ENCODE measurements at regions not wholly inside any gene's neighbourhood (a gene's known extent, or its start where the extent isn't known, plus 50 kb on each side); places are given as distances from the start of the nearest gene placed in this dataset.
"Not testable (repeated sequence)": the region's sequence is repeated elsewhere in the genome, so short reads cannot be mapped to it uniquely, and the experiment has no call there.

DNA sequence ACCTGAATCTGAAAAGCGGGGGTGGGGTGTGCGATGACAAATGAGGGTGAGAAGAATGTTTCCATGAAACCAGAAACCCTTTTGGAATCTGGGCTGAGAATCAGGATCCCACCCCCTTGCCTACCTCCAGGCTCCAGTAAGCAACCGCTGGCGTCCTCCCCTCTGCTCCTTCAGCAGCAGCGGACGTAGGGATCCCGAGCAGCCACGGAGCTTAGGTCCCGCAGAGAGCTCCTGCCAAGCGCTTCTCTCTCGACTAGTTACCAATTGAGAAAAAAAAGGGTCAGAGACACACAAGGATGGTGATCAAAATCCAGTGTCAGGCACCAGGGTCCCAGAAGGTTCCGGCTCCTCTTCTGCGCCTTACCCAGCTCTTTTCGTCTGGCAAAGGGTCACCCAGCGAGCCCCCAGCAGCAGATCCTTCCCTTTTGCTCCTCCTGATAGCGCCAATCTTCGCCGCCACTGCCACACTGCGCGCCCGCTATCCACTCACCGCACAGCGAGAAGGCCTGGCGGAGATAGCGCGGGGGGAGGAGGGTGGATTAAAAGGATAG, 733.5 kb downstream of the ZWINT start:
- H3K79me2 ChIP-seq (ENCODE audit: control insufficient read depth, insufficient read depth, low read length): no peaks in the 10 kb centered on the region
- CTCF ChIA-PET: interaction anchor here (0.6 kb wide), 1 partner anchor 12 kb away, joined by 3 read pairs; no protein-coding TSS in a partner anchor
- no peak overlapping the region for H3K27ac ChIP-seq (ENCODE audit: control insufficient read depth, insufficient read depth)
- H3K27me3 ChIP-seq (replicated peaks in 1 of 2; ENCODE audit: control insufficient read depth in 2 of 2, insufficient read depth in 2 of 2, low read length in 1 of 2): peaks cover 0 to 3% of the 10 kb centered on the region in 2 experiments; a peak in 2 of 4 replicates
- no peak overlapping the region for H3K4me3 ChIP-seq
- SMC1A ChIA-PET (ENCODE audit: uncharacterized antibody, unreplicated experiment): no interaction called here
- RAD21 ChIA-PET (ENCODE audit: unreplicated experiment): interaction anchor here (0.6 kb wide), 1 partner anchor 14 kb away, joined by 3 read pairs; no protein-coding TSS in a partner anchor
- BruUV-seq (replicated peaks): no TSS peak
- H3K4me1 ChIP-seq (ENCODE audit: control insufficient read depth, insufficient read depth, low read length): no peaks in the 10 kb centered on the region
- in situ Hi-C loops (cut with MboI) (no loop called here), intact Hi-C loops (cut with micrococcal nuclease; ENCODE audit: unreplicated experiment) (no loop called here)
- H3K4me2 ChIP-seq (ENCODE audit: control insufficient read depth, insufficient read depth): no peak overlapping the region
- H3K9me3 ChIP-seq (replicated peaks; ENCODE audit: control insufficient read depth, insufficient read depth, low read length): no peaks in the 10 kb centered on the region; the same call in 2 of the 3 replicates
- FAIRE-seq: no peak
- TF ChIP-seq, protein P1, sequence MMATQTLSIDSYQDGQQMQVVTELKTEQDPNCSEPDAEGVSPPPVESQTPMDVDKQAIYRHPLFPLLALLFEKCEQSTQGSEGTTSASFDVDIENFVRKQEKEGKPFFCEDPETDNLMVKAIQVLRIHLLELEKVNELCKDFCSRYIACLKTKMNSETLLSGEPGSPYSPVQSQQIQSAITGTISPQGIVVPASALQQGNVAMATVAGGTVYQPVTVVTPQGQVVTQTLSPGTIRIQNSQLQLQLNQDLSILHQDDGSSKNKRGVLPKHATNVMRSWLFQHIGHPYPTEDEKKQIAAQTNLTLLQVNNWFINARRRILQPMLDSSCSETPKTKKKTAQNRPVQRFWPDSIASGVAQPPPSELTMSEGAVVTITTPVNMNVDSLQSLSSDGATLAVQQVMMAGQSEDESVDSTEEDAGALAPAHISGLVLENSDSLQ (IDR thresholded peaks at IDR 0.05): no peak
- TF ChIP-seq, protein P2, sequence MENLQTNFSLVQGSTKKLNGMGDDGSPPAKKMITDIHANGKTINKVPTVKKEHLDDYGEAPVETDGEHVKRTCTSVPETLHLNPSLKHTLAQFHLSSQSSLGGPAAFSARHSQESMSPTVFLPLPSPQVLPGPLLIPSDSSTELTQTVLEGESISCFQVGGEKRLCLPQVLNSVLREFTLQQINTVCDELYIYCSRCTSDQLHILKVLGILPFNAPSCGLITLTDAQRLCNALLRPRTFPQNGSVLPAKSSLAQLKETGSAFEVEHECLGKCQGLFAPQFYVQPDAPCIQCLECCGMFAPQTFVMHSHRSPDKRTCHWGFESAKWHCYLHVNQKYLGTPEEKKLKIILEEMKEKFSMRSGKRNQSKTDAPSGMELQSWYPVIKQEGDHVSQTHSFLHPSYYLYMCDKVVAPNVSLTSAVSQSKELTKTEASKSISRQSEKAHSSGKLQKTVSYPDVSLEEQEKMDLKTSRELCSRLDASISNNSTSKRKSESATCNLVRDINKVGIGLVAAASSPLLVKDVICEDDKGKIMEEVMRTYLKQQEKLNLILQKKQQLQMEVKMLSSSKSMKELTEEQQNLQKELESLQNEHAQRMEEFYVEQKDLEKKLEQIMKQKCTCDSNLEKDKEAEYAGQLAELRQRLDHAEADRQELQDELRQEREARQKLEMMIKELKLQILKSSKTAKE (IDR thresholded peaks at IDR 0.05; ENCODE audit: low read depth, poor library complexity, severe bottlenecking): no peak
- TF ChIP-seq TBL1XR1 (IDR thresholded peaks at IDR 0.05; ENCODE audit: low read depth, low read length): no peak
- TF ChIP-seq, protein P3, sequence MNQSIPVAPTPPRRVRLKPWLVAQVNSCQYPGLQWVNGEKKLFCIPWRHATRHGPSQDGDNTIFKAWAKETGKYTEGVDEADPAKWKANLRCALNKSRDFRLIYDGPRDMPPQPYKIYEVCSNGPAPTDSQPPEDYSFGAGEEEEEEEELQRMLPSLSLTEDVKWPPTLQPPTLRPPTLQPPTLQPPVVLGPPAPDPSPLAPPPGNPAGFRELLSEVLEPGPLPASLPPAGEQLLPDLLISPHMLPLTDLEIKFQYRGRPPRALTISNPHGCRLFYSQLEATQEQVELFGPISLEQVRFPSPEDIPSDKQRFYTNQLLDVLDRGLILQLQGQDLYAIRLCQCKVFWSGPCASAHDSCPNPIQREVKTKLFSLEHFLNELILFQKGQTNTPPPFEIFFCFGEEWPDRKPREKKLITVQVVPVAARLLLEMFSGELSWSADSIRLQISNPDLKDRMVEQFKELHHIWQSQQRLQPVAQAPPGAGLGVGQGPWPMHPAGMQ (IDR thresholded peaks at IDR 0.05; ENCODE audit: borderline replicate concordance): no peak
- no peak for TF ChIP-seq MXI1 (IDR thresholded peaks at IDR 0.05; ENCODE audit: low read depth, low read length)
- no peaks in the 10 kb centered on the region for H3K36me3 ChIP-seq (ENCODE audit: control insufficient read depth in 2 of 2, insufficient read depth in 2 of 2, low read length in 1 of 2)
- no peak for ATAC-seq
- POLR2A ChIA-PET: no interaction called here
- DNase-seq (ENCODE audit: low read depth, low spot score): no peak
- no peaks in the 10 kb centered on the region for H4K20me1 ChIP-seq (ENCODE audit: control insufficient read depth, insufficient read depth)
- 48% methylated on average over 26 of the region's 26 CpGs for WGBS (ENCODE audit: insufficient coverage, insufficient replicate concordance, low lambda C conversion rate, missing lambda C conversion rate)
- H2AFZ ChIP-seq (ENCODE audit: control insufficient read depth, low read depth, low read length): no peak overlapping the region
- H3K9ac ChIP-seq (ENCODE audit: control insufficient read depth, insufficient read depth, low read length): no peak overlapping the region

DNA sequence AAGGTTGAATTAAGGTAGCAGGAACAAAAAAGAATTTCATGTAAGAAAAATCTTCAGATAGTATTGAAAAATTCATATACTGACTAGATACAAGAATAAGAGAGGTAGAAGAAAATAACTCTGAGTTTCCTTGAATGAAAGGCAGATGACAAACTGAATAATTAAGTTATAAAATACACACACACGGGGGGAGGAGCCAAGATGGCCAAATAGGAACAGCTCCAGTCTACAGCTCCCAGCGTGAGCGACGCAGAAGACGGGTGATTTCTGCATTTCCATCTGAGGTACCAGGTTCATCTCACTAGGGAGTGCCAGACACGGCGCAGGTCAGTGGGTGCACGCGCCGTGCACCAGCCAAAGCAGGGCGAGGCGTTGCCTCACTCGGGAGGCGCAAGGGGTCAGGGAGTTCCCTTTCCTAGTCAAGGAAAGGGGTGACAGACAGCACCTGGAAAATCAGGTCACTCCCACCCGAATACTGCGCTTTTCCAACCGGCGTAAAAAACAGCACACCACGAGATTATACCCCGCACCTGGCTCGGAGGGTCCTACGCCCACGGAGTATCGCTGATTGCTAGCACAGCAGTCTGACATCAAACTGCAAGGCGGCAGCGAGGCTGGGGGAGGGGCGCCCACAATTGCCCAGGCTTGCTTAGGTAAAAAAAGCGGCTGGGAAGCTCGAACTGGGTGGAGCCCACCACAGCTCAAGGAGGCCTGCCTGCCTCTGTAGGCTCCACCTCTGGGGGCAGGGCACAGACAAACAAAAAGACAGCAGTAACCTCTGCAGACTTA, 759.2 kb downstream of the ZWINT start:
- SMC1A ChIA-PET (ENCODE audit: uncharacterized antibody, unreplicated experiment); CTCF ChIA-PET; ATAC-seq; H3K4me2 ChIP-seq (ENCODE audit: control insufficient read depth, insufficient read depth); intact Hi-C loops (cut with micrococcal nuclease; ENCODE audit: unreplicated experiment); H2AFZ ChIP-seq (ENCODE audit: control insufficient read depth, low read depth, low read length); H3K36me3 ChIP-seq (ENCODE audit: control insufficient read depth in 2 of 2, insufficient read depth in 2 of 2, low read length in 1 of 2); H3K4me3 ChIP-seq; FAIRE-seq; BruUV-seq (replicated peaks); H3K4me1 ChIP-seq (ENCODE audit: control insufficient read depth, insufficient read depth, low read length); H3K9me3 ChIP-seq (replicated peaks; ENCODE audit: control insufficient read depth, insufficient read depth, low read length); DNase-seq (ENCODE audit: low read depth, low spot score); in situ Hi-C loops (cut with MboI); RAD21 ChIA-PET (ENCODE audit: unreplicated experiment); H4K20me1 ChIP-seq (ENCODE audit: control insufficient read depth, insufficient read depth); H3K79me2 ChIP-seq (ENCODE audit: control insufficient read depth, insufficient read depth, low read length); H3K27me3 ChIP-seq (replicated peaks in 1 of 2; ENCODE audit: control insufficient read depth in 2 of 2, insufficient read depth in 2 of 2, low read length in 1 of 2); H3K27ac ChIP-seq (ENCODE audit: control insufficient read depth, insufficient read depth); H3K9ac ChIP-seq (ENCODE audit: control insufficient read depth, insufficient read depth, low read length); POLR2A ChIA-PET: not testable (repeated sequence)
- WGBS (ENCODE audit: insufficient coverage, insufficient replicate concordance, low lambda C conversion rate, missing lambda C conversion rate): 15% methylated on average over 25 of the region's 29 CpGs
